Transverse colon (tissue), 4 donors: ENCODE measurements at regions not wholly inside any gene's neighbourhood (a gene's known extent, or its start where the extent isn't known, plus 50 kb on each side); places are given as distances from the start of the nearest gene placed in this dataset.

Experiments used
- CTCF ChIP-seq, 5 experiments: fragments of 200-600 bp in 3 of 5; fragments of 450-650 bp in 2 of 5; sonication (generic) in 3 of 5; IDR thresholded peaks; 1 replicate in 2 of 5; 2 replicates in 3 of 5; pipeline ENCODE4 v1.5.1; 2016 to 2017; ENCODE audit warnings: antibody characterized with exemption in 5 of 5, inconsistent platforms in 3 of 5, mild to moderate bottlenecking in 2 of 5, moderate library complexity in 1 of 5
- POLR2A ChIP-seq: fragments of 450-650 bp; IDR thresholded peaks from one replicate; pipeline ENCODE4 v1.6.1; 2016; ENCODE audit warnings: antibody characterized with exemption, mild to moderate bottlenecking, moderate library complexity
- POLR2AphosphoS5 ChIP-seq, 3 donors: sonication (generic); formaldehyde crosslinking; IDR thresholded peaks; one replicate each; pipeline ENCODE4 v1.6.1; 2016; ENCODE audit warnings: antibody characterized with exemption in 3 of 3

- TF ChIP-seq CTCF (IDR thresholded peaks at IDR 0.05) (no peak), POLR2AphosphoS5 (IDR thresholded peaks at IDR 0.05) (peak in 1 of 3 donors; percentile 16), POLR2A (no peak)
Measured at GRCh38 chr18:75687626-75688025, 260.1 kb upstream of the SMIM21 start.
